ENCODE measurements at regions not wholly inside any gene's neighbourhood (a gene's known extent, or its start where the extent isn't known, plus 50 kb on each side); places are given as distances from the start of the nearest gene placed in this dataset.
A peak's percentile ranks its signal among the peaks of the same experiment; 100 is the strongest.
"Not testable (repeated sequence)": the region's sequence is repeated elsewhere in the genome, so short reads cannot be mapped to it uniquely, and the experiment has no call there.

- FAIRE-seq (no peak), DNase-seq (ENCODE audit: low read depth) (no peak)
- no peaks in the 10 kb centered on the region for H3K36me3 ChIP-seq (ENCODE audit: control insufficient read depth, insufficient read depth, low read length)
- no peaks in the 10 kb centered on the region for H3K27me3 ChIP-seq (ENCODE audit: control insufficient read depth, insufficient read depth, low read length)
- H3K4me3 ChIP-seq (ENCODE audit: low read depth, low read length), result no peak overlapping the region
- TF ChIP-seq CTCF (IDR thresholded peaks at IDR 0.05; ENCODE audit: insufficient read depth, low read length, severe bottlenecking), result no peak
These were observed 314.1 kb downstream of the SV2B start for GRCh38 chr15:91414124-91414523.

GRCh38 chr15:91415258-91415657 is 315.2 kb downstream of the SV2B start:
- not testable (repeated sequence) for FAIRE-seq; H3K36me3 ChIP-seq (ENCODE audit: control insufficient read depth, insufficient read depth, low read length); H3K4me3 ChIP-seq (ENCODE audit: low read depth, low read length); DNase-seq (ENCODE audit: low read depth); H3K27me3 ChIP-seq (ENCODE audit: control insufficient read depth, insufficient read depth, low read length)

- no peak overlapping the region for H3K4me3 ChIP-seq (ENCODE audit: low read depth, low read length)
- FAIRE-seq, result no peak
- no peak for DNase-seq (ENCODE audit: low read depth)
- no peaks in the 10 kb centered on the region for H3K27me3 ChIP-seq (ENCODE audit: control insufficient read depth, insufficient read depth, low read length)
- no peak for TF ChIP-seq CTCF (IDR thresholded peaks at IDR 0.05; ENCODE audit: insufficient read depth, low read length, severe bottlenecking)
- H3K36me3 ChIP-seq (ENCODE audit: control insufficient read depth, insufficient read depth, low read length), result no peaks in the 10 kb centered on the region
These were observed 320.6 kb downstream of the SV2B start for GRCh38 chr15:91420689-91421088.

GRCh38 chr15:91422797-91423196 is 322.7 kb downstream of the SV2B start:
- DNase-seq (ENCODE audit: low read depth) (no peak), FAIRE-seq (no peak)
- no peaks in the 10 kb centered on the region for H3K36me3 ChIP-seq (ENCODE audit: control insufficient read depth, insufficient read depth, low read length)
- H3K4me3 ChIP-seq (ENCODE audit: low read depth, low read length), result no peak overlapping the region
- TF ChIP-seq CTCF (IDR thresholded peaks at IDR 0.05; ENCODE audit: insufficient read depth, low read length, severe bottlenecking), result no peak
- no peaks in the 10 kb centered on the region for H3K27me3 ChIP-seq (ENCODE audit: control insufficient read depth, insufficient read depth, low read length)

GRCh38 chr15:91424001-91424400 is 323.9 kb downstream of the SV2B start:
- DNase-seq (ENCODE audit: low read depth) (no peak), FAIRE-seq (no peak)
- TF ChIP-seq CTCF (IDR thresholded peaks at IDR 0.05; ENCODE audit: insufficient read depth, low read length, severe bottlenecking), result no peak
- H3K4me3 ChIP-seq (ENCODE audit: low read depth, low read length), result no peak overlapping the region
- H3K27me3 ChIP-seq (ENCODE audit: control insufficient read depth, insufficient read depth, low read length), result no peaks in the 10 kb centered on the region
- H3K36me3 ChIP-seq (ENCODE audit: control insufficient read depth, insufficient read depth, low read length), result no peaks in the 10 kb centered on the region

GRCh38 chr15:91426412-91426811 is 326.4 kb downstream of the SV2B start:
- no peaks in the 10 kb centered on the region for H3K27me3 ChIP-seq (ENCODE audit: control insufficient read depth, insufficient read depth, low read length)
- no peak for TF ChIP-seq CTCF (IDR thresholded peaks at IDR 0.05; ENCODE audit: insufficient read depth, low read length, severe bottlenecking)
- DNase-seq (ENCODE audit: low read depth), result peak; percentile 67
- no peak overlapping the region for H3K4me3 ChIP-seq (ENCODE audit: low read depth, low read length)
- no peak for FAIRE-seq
- no peaks in the 10 kb centered on the region for H3K36me3 ChIP-seq (ENCODE audit: control insufficient read depth, insufficient read depth, low read length)
